ENCODE measurements at regions not wholly inside any gene's neighbourhood (a gene's known extent, or its start where the extent isn't known, plus 50 kb on each side); places are given as distances from the start of the nearest gene placed in this dataset.

- TF ChIP-seq ZNF518B (CRISPR knock-in tag; IDR thresholded peaks at IDR 0.05) (no peak), FOS (IDR thresholded peaks at IDR 0.05; ENCODE audit: extremely low read depth, insufficient read length) (no peak), SAFB (IDR thresholded peaks at IDR 0.05; ENCODE audit: borderline replicate concordance, low read depth, low read length) (no peak), RFX1 (IDR thresholded peaks at IDR 0.05) (no peak), ZNF316 (IDR thresholded peaks at IDR 0.05) (no peak), ZNF354B (CRISPR knock-in tag; IDR thresholded peaks at IDR 0.05) (no peak), THRAP3 (IDR thresholded peaks at IDR 0.05; ENCODE audit: borderline replicate concordance) (no peak), ZNF24 (IDR thresholded peaks at IDR 0.05) (no peak), ZNF12 (CRISPR knock-in tag; IDR thresholded peaks at IDR 0.05) (no peak), U2AF2 (optimal IDR thresholded peaks at IDR 0.05; ENCODE audit: low read depth, low read length) (no peak)
Measured at GRCh38 chr3:74897006-74897405, 282.5 kb upstream of the CNTN3 start (continued).

GRCh38 chr3:74891312-74891711 is 276.9 kb upstream of the CNTN3 start:
- TF ChIP-seq PML (IDR thresholded peaks at IDR 0.05; ENCODE audit: low read length): no peak
- no peak for TF ChIP-seq TCF15 (CRISPR knock-in tag; IDR thresholded peaks at IDR 0.05)
- no peak for TF ChIP-seq SIRT6 (IDR thresholded peaks at IDR 0.05; ENCODE audit: low read depth, low read length)
- no peak for TF ChIP-seq ZBTB49 (CRISPR knock-in tag; IDR thresholded peaks at IDR 0.05; ENCODE audit: borderline replicate concordance)
- TF ChIP-seq RNF2 (IDR thresholded peaks at IDR 0.05): no peak
- no peak for TF ChIP-seq HNRNPK (IDR thresholded peaks at IDR 0.05; ENCODE audit: low read depth, low read length, poor library complexity, severe bottlenecking)
- no peak for TF ChIP-seq PCBP2 (IDR thresholded peaks at IDR 0.05; ENCODE audit: low read depth, low read length, poor library complexity, severe bottlenecking)
- TF ChIP-seq PRPF4 (IDR thresholded peaks at IDR 0.05; ENCODE audit: insufficient read depth, low read depth, low read length, poor library complexity, severe bottlenecking): no peak
- TF ChIP-seq NCOR1 (IDR thresholded peaks at IDR 0.05): no peak
- no peak for TF ChIP-seq HNRNPUL1 (IDR thresholded peaks at IDR 0.05; ENCODE audit: low read length)
- H3K4me2 ChIP-seq (ENCODE audit: insufficient read depth, low read length): no peak overlapping the region
- no peaks in the 10 kb centered on the region for H3K36me3 ChIP-seq (ENCODE audit: control insufficient read depth, insufficient read depth, low read length)
- no peaks in the 10 kb centered on the region for H3K9me1 ChIP-seq (ENCODE audit: control insufficient read depth, insufficient read depth, low read length)
- FAIRE-seq (no peak), DNase-seq (ENCODE audit: extremely low read depth in 1 of 4, low spot score in 3 of 4) (no peak), ATAC-seq (no peak)
- ChIA-PET CTCF (ENCODE audit: low intra/inter-chr PET ratio) (no interaction called here), POLR2A (no interaction called here)
- no peak overlapping the region for H3K4me3 ChIP-seq
- H3K9ac ChIP-seq (ENCODE audit: insufficient read depth in 1 of 2, low read depth in 2 of 2, low read length in 2 of 2): no peak overlapping the region
- intact Hi-C loops (cut with micrococcal nuclease): no loop called here
- no peak overlapping the region for H3K27ac ChIP-seq (ENCODE audit: extremely low read depth, low read depth, low read length)
- H3K9me3 ChIP-seq (replicated peaks; ENCODE audit: control insufficient read depth, insufficient read depth, low read depth, low read length): no peaks in the 10 kb centered on the region
- no TSS peak for BruUV-seq (replicated peaks)
- in situ Hi-C loops (cut with MboI): no loop called here
- H4K20me1 ChIP-seq (replicated peaks; ENCODE audit: control insufficient read depth, insufficient read depth, low read length): no peaks in the 10 kb centered on the region
- no peak overlapping the region for H2AFZ ChIP-seq (ENCODE audit: low read depth, low read length)
- no peaks in the 10 kb centered on the region for H3K79me2 ChIP-seq (ENCODE audit: control insufficient read depth, insufficient read depth, low read length)
- no peaks in the 10 kb centered on the region for H3K27me3 ChIP-seq (ENCODE audit: control insufficient read depth in 2 of 2, insufficient read depth in 2 of 2, low read length in 2 of 2)
- WGBS (ENCODE audit: insufficient coverage, low coverage, missing lambda C conversion rate): 0% methylated on average over 4 of the region's 6 CpGs
- H3K4me1 ChIP-seq (replicated peaks in 1 of 2; ENCODE audit: control insufficient read depth in 2 of 2, insufficient read depth in 2 of 2, low read length in 2 of 2): no peaks in the 10 kb centered on the region

Data from K562 (cell line).